Stimulated activated CD4-positive, alpha-beta T cell treated with anti-CD3 and anti-CD28 coated beads, TNF-alpha, amount 100 ng/mL, for 4 hours (primary cell): ENCODE measurements at regions not wholly inside any gene's neighbourhood (a gene's known extent, or its start where the extent isn't known, plus 50 kb on each side); places are given as distances from the start of the nearest gene placed in this dataset.
A peak's percentile ranks its signal among the peaks of the same experiment; 100 is the strongest.

Experiments used
- DNase-seq, 3 experiments: peaks; one replicate each; pipeline ENCODE4 v3.0.0-alpha.2; 2020; ENCODE audit warnings: low read depth in 3 of 3

DNA sequence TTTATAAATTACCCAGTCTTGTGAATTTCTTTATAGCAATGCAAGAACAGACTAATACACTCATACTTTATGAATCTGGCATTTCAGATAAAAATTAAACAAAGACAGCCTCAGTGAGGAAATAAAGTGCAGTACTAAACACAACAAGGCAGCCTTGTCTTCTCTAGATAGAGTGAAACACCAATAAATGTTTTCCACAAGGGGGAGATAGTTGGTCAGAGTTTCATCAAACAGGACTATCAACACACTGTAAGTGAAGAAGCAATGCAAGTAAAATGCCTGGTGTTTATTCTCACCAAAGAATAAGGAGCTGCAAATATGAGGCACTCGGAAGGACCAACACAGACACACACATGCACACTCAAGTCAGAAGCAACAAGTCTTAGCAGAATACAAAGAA lies 62.8 kb downstream of the FAM9B start:
- no peak for DNase-seq

DNA sequence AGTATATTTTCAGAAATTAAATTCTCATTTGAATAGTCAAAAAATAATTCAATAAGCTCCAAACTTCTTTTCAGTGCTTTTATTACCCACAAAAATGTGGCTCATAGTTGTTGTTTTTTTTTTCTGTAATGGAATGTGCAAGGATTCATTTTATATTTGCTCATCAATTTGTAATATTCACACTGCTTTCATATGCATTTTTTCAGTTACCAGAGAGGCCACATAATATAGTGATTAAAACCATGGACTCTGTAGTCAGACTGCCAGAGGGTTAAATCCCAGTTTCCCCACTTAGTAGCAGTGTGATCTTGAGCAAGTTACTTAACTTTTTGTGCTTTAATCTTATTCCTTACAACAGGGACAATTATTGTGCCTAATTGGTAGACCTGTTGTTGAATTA lies 64.5 kb downstream of the FAM9B start:
- no peak for DNase-seq

DNA sequence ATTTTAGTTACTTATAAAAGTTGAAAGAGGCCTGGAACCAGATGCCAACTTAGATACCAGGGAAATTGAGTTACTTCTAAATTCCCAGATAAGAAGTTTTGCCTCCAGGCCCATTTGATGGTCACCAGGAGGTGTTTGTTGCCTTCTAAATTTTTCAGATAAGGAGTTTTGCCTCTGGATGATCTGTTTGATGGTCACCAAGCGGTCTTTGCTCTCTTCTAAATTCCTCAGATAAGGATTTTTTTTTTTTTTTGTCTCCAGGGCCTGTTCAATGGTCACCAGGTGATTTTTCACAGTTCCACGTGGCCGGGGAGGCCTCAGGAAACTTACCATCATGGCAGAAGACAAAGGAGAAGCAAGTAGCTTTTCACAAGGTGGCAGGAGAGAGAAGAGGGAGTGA lies 66.5 kb downstream of the FAM9B start:
- no peak for DNase-seq

DNA sequence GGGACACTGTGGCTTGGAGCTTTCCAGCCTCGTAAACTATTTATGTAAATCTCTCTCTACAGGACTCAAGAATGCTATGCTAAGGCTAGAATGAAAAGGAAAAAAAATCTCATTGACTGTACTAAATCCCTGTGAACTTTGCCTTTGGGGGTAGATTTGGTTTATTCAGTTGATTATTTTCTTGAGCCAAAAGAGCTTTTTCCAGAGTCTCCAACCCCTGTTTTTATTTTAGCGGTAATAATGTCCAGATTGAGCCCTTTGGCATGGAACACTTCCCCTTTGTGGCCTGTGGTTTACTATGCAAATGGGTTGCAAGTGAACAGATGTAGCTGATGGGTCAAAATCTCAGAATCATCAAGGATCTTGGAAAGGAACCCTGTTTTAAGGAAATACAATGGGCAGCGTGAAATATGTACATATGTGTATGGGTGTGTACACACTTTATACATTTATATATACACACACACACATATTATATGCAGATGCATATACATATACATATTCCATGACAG lies 72.9 kb downstream of the FAM9B start:
- DNase-seq, result no peak

DNA sequence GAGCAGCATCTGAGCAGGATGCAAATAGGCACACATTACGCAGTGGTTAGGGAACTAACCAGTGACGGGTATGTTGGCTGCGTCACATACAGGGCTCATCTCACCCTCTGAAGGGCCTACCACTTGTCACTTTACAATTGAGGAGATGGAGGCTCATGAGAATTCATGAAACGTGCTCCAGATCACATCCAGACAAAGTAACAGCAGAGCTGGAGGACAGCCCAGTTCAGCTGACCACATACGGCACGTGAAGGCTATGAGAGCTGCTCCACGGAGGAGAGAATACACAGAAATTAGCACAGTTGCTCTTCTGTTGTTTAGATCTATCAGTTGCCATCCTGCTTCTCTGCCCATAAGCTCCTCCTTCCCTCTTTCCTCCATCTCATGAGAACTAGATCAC lies 78.4 kb downstream of the FAM9B start:
- no peak for DNase-seq

DNA sequence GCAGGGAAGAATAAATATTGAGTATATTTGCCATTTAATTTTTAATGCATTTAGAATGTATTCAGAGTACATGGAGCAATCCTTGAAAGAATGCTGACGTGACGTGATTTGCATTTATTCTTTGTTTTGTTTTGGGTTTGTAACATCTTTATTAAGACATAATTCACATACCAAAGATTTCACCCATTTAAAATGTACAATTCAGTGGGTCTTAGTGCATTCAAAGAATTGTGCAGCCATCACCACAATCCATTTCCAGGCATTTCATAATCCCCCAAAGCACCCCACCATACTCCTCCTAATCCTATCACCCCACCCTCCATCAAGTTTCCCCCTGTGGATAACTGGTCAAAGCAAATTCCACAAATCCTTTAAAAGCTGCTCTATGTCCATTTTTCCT lies 87.4 kb downstream of the FAM9B start:
- DNase-seq, result no peak

DNA sequence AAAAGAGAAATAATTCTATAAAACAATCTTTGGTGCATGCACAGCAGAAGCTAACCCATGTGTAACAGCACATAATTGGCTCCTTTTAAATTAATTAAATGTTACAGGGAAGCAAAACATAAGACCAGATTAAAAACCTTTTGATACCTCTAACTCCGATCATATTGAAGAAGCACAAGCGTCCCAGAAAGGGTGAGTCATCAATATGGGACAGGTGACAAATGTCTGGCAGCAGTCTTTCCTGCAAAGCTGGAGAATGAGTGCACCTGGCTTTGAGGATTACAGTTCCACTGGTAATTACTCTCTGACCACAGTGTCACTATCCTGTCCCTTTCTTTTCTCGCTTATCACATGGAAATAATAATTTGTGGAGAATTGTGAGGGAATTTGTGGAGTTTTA lies 94.6 kb downstream of the FAM9B start:
- no peak for DNase-seq

DNA sequence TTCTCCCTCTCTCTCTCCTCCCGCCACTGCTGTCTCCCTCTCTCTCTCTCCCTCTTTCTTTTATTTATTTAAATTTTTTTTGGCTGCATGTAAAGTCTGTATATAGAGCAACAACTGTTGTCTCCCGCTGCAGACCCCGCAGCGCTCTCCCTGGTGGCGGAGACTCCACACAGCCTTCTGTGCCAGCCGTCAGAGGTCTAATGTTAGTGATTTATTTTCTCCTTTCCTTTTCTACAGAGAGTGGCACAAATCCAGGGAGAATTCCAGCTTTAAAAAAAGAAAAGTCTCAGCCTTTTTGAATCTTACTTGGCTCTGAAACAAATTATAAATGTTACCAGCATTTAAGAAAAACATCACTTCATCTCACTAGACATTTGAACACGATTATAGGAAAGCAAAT lies 106.2 kb downstream of the FAM9B start:
- DNase-seq, result no peak

DNA sequence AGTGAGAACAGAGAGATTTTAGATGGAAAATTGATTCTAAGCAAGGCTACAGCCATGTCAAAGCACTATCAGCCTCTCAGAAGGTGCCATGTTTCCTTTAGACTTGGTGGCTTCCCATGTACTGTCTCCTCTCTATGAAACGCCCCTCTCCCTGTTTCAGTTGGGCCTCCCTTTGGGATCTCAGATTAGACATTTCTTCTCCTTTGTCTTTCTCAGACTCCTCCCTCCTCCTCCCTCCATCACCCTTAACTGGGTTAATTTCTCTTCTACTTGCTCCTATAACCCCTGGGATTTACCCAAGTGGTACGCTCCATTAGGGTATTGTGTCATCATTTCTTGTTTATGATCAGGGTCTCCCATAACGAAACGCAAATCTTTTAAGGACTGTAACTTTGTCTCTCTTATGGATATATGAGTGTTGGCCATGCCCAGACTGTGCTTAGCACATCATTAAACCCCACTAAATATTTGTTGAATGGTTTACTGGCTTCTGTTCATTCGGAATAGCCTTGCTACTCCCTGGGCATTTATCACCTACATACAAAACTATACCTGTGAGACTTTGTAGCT lies 106.8 kb downstream of the FAM9B start:
- no peak for DNase-seq

DNA sequence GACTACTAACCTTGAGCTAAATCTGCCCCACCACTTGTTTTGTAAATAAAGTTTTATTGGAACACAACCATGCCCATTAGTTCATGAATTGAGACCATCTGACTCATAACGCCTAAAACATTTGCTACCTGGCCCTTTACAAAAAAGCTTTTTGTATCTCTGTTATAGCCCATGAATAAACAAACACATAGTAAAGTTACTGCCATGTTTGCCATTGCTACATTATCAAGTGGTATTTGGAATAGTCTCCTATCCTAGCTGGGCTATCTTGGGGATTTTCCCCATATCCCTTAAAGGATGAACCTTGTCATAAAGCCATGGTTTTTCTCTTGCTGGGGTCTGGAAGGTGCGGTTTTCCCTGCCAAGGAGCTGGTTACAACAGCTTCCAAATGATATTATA lies 112.3 kb downstream of the FAM9B start:
- DNase-seq, result no peak

DNA sequence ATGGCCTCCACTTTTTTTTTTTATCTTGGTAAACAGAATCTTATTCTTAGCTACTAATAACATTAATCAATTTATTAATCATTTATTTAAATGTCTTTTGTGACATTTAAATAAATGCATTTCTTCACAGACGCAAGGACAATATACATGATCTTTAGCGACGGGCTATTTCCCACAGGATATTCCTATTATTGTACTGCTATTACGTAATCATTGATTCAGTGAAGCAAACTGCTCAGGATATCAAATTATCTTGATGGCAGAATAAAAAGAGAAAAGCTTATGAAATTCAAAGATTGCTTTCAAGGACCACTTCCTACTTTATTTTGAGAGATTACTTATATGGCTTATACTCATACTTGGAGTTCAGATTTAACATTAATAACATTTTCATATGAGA lies 114.1 kb downstream of the FAM9B start:
- no peak for DNase-seq

DNA sequence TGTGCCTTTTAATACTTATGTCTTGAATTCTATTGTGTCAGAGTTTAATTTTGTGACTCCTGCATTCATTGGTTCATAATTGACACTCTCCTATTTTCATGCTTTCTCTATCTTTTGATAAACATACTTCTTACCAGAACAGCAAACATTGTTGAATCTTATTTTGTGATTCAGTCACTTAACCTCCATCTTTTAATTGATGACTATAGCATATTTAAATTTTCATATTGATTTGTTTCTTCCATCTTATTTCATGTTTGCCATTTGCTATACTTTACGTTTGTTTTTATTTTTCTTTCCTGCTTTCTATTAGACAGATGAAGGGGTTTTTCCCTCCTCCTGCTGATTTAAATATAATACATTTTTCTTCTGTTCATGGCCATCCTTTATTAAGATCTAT lies 115.5 kb upstream of the FAM9A start:
- no peak for DNase-seq

DNA sequence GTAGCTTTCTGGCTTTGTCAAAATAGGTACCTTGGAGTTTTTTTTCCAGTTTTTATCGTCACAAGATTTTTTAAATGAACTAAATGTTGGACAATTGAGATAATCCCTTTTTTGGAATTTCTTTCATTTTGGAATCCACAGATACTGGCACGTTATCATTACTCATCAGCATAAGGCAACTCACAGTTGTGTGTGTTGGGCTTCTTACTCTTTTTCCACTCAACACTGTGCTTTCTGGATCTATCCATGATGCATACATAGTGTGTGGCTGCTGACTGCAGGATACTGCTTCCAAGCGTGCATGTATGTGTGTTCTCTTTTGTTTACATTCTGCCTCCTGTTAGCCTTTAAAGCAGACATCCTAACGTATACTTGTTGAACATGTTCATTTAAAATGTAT lies 113.5 kb upstream of the FAM9A start:
- DNase-seq, result no peak

DNA sequence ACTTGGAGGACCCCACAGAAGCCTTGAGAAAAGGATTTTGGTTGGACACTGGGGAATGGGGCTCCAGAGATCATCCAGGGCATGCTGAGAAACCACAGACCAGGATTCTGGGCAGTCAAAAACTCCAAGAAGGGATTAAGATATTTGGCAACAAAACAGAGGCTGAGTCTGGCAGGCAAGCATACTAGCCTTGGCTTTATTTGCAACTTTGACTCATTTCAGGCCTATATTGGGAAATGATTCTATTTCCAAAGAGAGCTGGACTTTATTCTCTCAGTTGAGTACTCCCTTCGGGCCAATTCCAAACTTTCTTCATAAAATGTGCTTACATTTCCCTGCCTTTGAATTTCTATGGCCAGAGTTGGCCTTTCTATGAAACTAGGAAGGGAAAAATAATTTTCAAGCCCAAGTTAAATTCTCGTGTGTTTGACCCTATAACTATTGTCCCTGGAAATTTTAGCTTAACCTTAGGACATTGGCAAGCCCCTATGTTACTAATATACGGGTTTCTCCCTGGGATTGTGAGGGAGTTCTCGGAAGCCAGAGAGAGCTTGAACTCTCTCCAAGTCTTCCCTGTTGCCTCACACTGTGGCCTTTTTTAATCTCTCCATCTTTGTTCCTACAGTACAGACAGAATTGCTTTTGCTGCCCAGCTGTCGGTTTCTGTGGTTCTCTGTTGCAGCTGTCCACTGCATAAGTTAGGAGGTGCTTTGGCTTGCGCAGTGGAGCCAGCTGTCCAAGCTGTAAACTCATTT lies 112.6 kb upstream of the FAM9A start:
- no peak for DNase-seq

DNA sequence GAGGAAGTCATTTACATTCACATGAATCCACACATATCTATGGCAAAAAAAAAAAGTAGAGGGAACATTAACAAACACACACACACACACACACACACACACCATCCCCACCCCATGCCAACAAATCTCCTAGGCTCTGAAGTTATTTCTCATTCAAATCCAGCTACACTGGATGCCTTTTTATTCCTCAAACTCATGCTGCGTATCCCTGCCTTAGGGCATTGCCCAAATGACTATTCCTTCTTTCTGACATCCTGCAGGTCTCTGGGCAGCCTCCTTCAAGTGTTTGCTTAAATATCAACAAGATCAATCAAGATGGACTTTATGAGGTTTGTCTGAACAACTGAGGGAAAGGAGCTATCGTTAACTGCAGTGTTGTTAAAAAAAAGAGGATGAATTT lies 106.5 kb upstream of the FAM9A start:
- no peak for DNase-seq

DNA sequence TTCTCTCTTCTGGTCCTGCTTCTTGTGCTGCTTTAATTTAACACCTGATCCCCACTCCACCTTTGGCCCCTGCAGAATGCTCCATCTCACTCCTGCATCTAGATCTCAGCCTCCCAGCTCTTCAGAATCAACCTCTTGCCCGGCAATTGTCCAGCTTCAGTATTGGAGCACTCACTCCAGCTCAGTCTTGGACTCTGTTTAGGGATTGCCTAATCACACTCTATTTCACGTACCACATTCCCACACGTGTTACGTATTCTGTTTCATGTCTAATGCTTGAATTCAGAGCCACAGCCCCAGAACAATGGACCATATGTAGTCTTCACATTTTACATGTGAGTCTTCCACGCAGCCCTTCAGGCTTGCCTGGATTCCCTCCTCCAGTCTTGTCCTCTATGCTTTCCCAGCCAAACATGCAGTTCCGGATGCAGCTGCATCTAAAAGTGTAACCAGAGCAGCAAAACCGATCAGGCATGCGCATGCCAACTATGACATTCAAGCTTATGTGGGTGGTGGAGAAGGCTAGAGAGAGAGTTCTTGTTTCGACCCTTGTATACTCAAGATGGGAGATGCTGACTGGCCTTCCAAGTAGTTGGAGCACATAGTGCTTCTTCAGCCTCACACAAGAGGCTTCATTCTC lies 105.2 kb upstream of the FAM9A start:
- DNase-seq, result no peak

DNA sequence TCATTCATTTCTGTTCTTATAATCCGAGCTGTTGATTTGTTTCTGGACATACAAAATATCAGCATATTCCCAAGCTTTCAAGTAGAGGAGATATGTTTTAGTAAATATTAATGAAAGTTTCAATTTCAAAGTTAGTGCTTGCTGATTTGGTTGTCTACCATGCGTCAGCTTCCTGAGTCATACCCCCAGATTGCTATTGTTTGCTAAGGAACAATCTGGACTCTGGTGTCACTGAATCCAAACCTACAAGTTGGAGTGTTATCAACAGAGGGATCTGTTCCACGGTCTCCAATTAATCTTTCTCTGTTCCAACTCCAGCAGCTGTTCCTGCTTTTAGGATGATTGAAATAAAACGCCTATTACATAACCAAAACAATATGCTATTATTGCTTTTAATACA lies 96.1 kb upstream of the FAM9A start:
- DNase-seq, result no peak

DNA sequence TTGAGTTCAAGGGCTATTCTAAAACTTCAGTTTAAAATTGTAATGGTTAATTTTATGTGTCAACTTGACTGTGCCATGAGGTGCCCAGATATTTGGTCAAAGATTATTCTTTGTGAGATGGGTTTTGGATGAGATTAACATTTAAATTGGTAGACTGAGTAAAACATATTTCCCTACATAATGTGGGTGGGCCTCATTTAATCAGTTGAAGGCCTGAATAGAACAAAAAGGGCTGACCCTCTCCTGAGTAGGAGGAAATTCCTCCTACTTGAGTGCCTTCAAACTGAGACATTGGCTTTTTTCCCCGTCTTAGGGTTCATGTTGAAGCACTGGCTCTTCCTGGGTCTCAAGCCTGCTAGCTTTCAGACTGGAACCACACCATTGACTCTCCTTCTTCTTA lies 89.6 kb upstream of the FAM9A start:
- no peak for DNase-seq

DNA sequence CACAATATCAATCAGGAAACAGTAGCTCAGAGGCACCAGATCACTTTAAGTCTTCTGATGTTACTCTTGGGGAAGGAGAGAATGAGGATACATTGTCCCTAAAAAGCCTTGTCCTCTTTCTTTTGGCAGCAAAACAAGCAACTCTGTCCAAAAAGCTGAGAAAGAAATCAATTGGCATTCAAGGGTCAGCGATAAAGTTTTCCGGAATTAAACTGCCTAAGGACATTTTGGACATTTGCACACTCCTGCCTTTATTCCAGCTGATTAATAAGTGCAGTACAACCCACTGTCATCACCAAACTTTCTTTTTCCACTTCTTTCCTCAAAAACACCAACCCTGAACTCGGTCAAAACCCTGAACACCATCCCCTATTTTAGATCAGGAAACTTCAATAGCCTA lies 85.8 kb upstream of the FAM9A start:
- DNase-seq, result no peak

DNA sequence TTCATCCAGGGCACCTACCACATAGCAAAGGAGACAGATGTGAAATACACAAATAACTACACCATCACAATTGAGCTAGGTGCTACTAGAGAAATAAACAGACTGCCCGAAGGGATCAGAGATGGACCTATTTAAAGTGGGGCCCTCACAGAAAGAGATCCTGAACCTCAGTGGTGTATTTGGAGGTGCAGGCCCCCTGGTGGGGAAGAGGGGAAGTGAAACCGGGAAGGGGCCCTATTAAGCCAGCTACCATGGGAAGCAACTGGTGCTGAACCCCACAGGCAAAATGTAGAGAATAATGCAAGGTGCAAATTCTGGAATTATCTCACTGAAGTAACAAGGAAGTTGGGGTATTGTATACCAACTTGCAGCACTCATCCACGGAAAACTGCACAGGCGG lies 78.6 kb upstream of the FAM9A start:
- peak in 1 of 3 experiments; percentile 0 for DNase-seq

DNA sequence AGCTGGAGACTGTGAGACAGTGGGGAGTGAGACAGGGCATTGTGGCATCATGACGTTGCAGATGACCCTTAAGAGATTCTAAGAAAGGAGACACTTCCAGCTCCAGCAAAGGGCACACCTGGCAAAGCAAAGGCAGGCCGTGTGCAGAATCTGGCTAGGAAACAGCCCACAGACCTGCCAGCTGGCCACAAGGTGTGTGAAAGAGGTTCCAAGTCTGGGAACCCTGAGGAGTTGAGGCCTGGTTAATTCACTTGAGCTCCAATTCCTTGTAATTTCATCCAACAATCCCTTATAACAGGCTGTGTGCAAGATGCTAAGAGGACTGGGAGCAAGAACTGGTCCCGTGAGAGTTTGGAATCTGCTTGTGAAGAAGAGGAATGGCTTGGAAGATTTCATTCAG lies 72.8 kb upstream of the FAM9A start:
- DNase-seq, result no peak

DNA sequence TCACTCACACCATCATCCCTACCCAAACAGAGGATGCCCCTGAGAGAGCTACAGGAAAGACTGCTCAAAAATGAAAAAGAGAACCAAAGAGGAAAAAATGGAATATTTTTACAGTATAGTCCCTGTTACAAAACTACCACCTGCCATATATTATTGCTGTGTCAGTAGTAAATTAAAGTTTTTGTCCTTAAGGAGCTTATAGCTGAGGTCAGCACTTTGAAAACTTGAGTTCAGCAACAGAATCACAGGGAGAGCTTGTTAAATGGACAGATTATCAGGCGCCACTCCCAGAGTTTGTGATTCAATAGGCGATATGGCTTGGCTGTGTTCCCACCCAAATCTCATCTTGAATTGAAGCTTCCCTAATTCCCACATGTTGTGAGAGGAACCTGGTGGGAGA lies 71.9 kb upstream of the FAM9A start:
- DNase-seq, result no peak

DNA sequence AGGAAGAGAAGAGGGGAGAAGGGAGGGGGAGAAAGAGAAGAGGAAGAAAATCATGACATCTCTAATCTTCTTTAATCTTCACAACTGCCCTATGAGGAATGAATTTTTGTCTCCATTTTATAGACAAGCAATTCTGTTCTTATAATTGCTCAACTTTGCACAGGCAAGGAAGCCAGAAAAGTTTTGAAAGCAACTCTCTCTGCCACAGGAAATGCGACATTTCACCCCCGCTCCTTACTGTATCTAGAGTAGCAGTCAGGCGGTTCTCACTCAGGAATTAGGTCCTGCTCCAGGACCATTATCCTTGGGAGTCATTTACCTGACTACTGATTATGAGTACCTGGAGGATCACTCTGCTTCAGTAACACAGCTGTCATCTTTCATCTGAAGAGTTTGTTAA lies 69.2 kb upstream of the FAM9A start:
- DNase-seq, result no peak
